ENCODE measurements at regions not wholly inside any gene's neighbourhood (a gene's known extent, or its start where the extent isn't known, plus 50 kb on each side); places are given as distances from the start of the nearest gene placed in this dataset.
"Not testable (repeated sequence)": the region's sequence is repeated elsewhere in the genome, so short reads cannot be mapped to it uniquely, and the experiment has no call there.

- in situ Hi-C loops (cut with MboI; ENCODE audit: low sequenced_read_pairs); H2BK5ac ChIP-seq (ENCODE audit: low read depth, low read length, poor library complexity, severe bottlenecking); H3K79me1 ChIP-seq (ENCODE audit: low read depth in 1 of 2, low read length in 2 of 2); H4K8ac ChIP-seq (ENCODE audit: low read depth in 2 of 2, low read length in 2 of 2); H3K23ac ChIP-seq (ENCODE audit: low read depth, low read length); H3K27ac ChIP-seq (ENCODE audit: insufficient read depth, low read length); H4K20me1 ChIP-seq (ENCODE audit: insufficient read depth, low read length); H3K18ac ChIP-seq (ENCODE audit: low read depth, low read length); H2BK20ac ChIP-seq (ENCODE audit: low read depth, low read length); H3K4me2 ChIP-seq (ENCODE audit: low read depth, low read length); CTCF ChIA-PET; H2AK9ac ChIP-seq (replicated peaks; ENCODE audit: low read depth, low read length, poor library complexity); H2BK120ac ChIP-seq (ENCODE audit: low read depth, low read length); H3K56ac ChIP-seq (ENCODE audit: extremely low read depth, insufficient read depth, low read length); H2AFZ ChIP-seq (replicated peaks; ENCODE audit: low read length, poor library complexity); BruUV-seq (replicated peaks); dilution Hi-C loops (cut with HindIII; ENCODE audit: low sequenced_read_pairs, unreplicated experiment); ATAC-seq (ENCODE audit: low read depth); H4K91ac ChIP-seq (ENCODE audit: insufficient read depth, low read depth, low read length); POLR2A ChIA-PET (ENCODE audit: unreplicated experiment); H4K5ac ChIP-seq (ENCODE audit: low read depth, low read length); H3K9me1 ChIP-seq (ENCODE audit: insufficient read depth, low read length); H2BK15ac ChIP-seq (ENCODE audit: low read depth, low read length); H3K4ac ChIP-seq (ENCODE audit: low read depth, low read length); DNase-seq; H3K9ac ChIP-seq (ENCODE audit: low read depth, low read length); H2AK5ac ChIP-seq (ENCODE audit: low read depth, low read length); H3K4me1 ChIP-seq (ENCODE audit: control insufficient read depth, insufficient read depth, low read length); H3K27me3 ChIP-seq (ENCODE audit: control insufficient read depth, insufficient read depth, low read length); H3K14ac ChIP-seq (replicated peaks; ENCODE audit: low read depth, low read length); H3K9me3 ChIP-seq (ENCODE audit: control insufficient read depth, insufficient read depth, low read length); H3K36me3 ChIP-seq (ENCODE audit: control insufficient read depth, insufficient read depth, low read length); intact Hi-C loops (cut with micrococcal nuclease); H3K4me3 ChIP-seq (ENCODE audit: insufficient read depth, low read depth, low read length): not testable (repeated sequence)
- WGBS, 2 experiments (ENCODE audit: extremely low coverage in 2 of 2, insufficient read length in 1 of 2) = 60% methylated on average over 1 of the region's 6 CpGs; no CpG with 5 or more reads in 1 of the 2 experiments
These were observed 229.1 kb upstream of the PRSS16 start for GRCh38 chr6:27018401-27018800.

Data from IMR-90 (cell line).